GM12801 (cell line): ENCODE measurements at regions not wholly inside any gene's neighbourhood (a gene's known extent, or its start where the extent isn't known, plus 50 kb on each side); places are given as distances from the start of the nearest gene placed in this dataset.

ENCODE experiments used
- CTCF ChIP-seq: IDR thresholded peaks from one replicate; pipeline ENCODE4 v1.5.1; 2011; ENCODE audit warnings: control low read depth; ENCODE audit not compliant: insufficient read length; ENCODE audit errors: extremely low read depth

- no peak for TF ChIP-seq CTCF
Observed at GRCh38 chr13:99911965-99912566, 59.5 kb downstream of the ZIC5 start.

GRCh38 chr13:99911069-99911964 lies 60.2 kb downstream of the ZIC5 start:
- TF ChIP-seq CTCF: no peak

- no peak for TF ChIP-seq CTCF
Observed at GRCh38 chr13:99909836-99910619, 61.5 kb downstream of the ZIC5 start.

- TF ChIP-seq CTCF: no peak
Observed at GRCh38 chr13:99909097-99909835, 62.3 kb downstream of the ZIC5 start.

- TF ChIP-seq CTCF: no peak
Observed at GRCh38 chr13:99908140-99908803, 63.3 kb downstream of the ZIC5 start.

- TF ChIP-seq CTCF: no peak
Observed at GRCh38 chr13:99907627-99908026, 63.9 kb downstream of the ZIC5 start.

GRCh38 chr13:99907038-99907437 lies 64.5 kb downstream of the ZIC5 start:
- TF ChIP-seq CTCF: no peak
